Testis (tissue), 2 donors: ENCODE measurements at regions not wholly inside any gene's neighbourhood (a gene's known extent, or its start where the extent isn't known, plus 50 kb on each side); places are given as distances from the start of the nearest gene placed in this dataset.

Experiments
- DNase-seq: peaks from one replicate; pipeline ENCODE4 v3.0.0-alpha.2; 2019
- H3K27ac ChIP-seq, 2 donors: fragments of 200-600 bp; sonication (generic); one replicate each; pipeline ENCODE4 v1.5.1; 2019
- H3K27me3 ChIP-seq: fragments of 200-600 bp; sonication (generic); one replicate; pipeline ENCODE4 v1.5.1; 2019
- H3K36me3 ChIP-seq: fragments of 200-600 bp; sonication (generic); one replicate; pipeline ENCODE4 v1.5.1; 2017; ENCODE audit warnings: low read depth; ENCODE audit errors: missing control alignments
- H3K4me1 ChIP-seq: fragments of 200-600 bp; sonication (generic); one replicate; pipeline ENCODE4 v1.5.1; 2019
- H3K4me3 ChIP-seq, 2 donors: fragments of 200-600 bp; sonication (generic); one replicate each; pipeline ENCODE4 v1.5.1; 2017 to 2019
- H3K9me3 ChIP-seq: fragments of 200-600 bp; sonication (generic); one replicate; pipeline ENCODE4 v1.5.1; 2017
- CTCF ChIP-seq, 3 experiments: fragments of 450-650 bp in 2 of 3; fragments of 200-600 bp in 1 of 3; sonication (generic) in 1 of 3; IDR thresholded peaks; one replicate each; pipeline ENCODE4 v1.5.1; 2016 to 2019; ENCODE audit warnings: antibody characterized with exemption in 3 of 3, mild to moderate bottlenecking in 2 of 3, moderate library complexity in 1 of 3
- POLR2A ChIP-seq: fragments of 450-650 bp; IDR thresholded peaks from one replicate; pipeline ENCODE4 v1.6.1; 2017; ENCODE audit warnings: antibody characterized with exemption, mild to moderate bottlenecking, moderate library complexity
- whole genome bisulfite sequencing, 2 donors: methylation state at CpG; one replicate each; pipeline ENCODE4 v1.1.5; 2018; 5-methylcytosine and 5-hydroxymethylcytosine counted together
- intact Hi-C: fragments of 100-400 bp; cut with DNase I; formaldehyde crosslinking; loops from one replicate; pipeline ENCODE4 v1.15.1; 2023; ENCODE audit warnings: low total_unique reads

- Histone ChIP-seq H3K27me3 (no peaks in the 10 kb centered on the region), H3K4me3 (no peak overlapping the region), H3K27ac (no peak overlapping the region), H3K4me1 (no peaks in the 10 kb centered on the region), H3K36me3 (no peaks in the 10 kb centered on the region), H3K9me3 (no peaks in the 10 kb centered on the region)
- DNase-seq = no peak
- no peak for TF ChIP-seq POLR2A
- TF ChIP-seq CTCF (IDR thresholded peaks at IDR 0.05) = no peak
- 72 to 87% methylated on average over 4 of the region's 4 CpGs for WGBS, 2 donors
- intact Hi-C loops = no loop called here
These were observed 98.3 kb upstream of the FGGY start for GRCh38 chr1:59198564-59198963.

- 89 to 91% methylated on average over 2 of the region's 2 CpGs for WGBS, 2 donors
- TF ChIP-seq CTCF (IDR thresholded peaks at IDR 0.05) (no peak), POLR2A (no peak)
- Histone ChIP-seq H3K4me3 (no peak overlapping the region), H3K27me3 (no peaks in the 10 kb centered on the region), H3K9me3 (no peaks in the 10 kb centered on the region), H3K27ac (no peak overlapping the region), H3K36me3 (no peaks in the 10 kb centered on the region), H3K4me1 (no peaks in the 10 kb centered on the region)
- no peak for DNase-seq
- intact Hi-C loops = no loop called here
These were observed 97.7 kb upstream of the FGGY start for GRCh38 chr1:59199147-59199546.

DNA sequence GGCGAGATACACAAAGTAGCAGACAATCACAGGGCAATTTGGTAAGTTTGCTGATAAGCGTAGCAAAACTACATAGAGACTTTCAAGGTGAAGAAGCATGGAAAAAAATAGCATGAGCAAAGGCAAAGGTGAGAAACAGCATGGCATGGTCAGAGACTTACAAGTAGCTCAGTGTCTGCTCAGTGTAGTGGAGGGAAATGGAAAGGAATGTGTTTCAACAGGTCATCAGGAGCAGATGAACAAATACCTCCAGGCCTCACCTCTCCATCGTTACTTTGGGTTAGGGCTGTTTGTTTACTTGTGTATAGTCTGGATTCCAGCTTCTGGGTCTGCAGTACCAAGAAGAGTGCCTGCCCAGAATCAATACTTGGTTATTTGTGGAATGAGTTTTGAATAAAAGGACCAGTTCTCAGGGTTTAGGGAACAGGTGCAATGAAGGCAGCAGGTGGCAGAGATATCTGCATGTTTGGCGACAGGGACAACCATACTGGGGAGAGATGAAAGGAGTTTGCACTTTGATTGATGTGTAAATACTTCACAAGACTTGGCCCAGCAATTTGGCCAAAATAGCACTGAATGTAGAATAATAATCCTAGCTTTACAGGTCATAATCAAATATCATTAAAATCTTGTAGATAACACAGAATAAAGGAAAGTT is 97.0 kb upstream of the FGGY start:
- no peaks in the 10 kb centered on the region for H3K4me1 ChIP-seq
- no peaks in the 10 kb centered on the region for H3K27me3 ChIP-seq
- intact Hi-C loops = no loop called here
- no peak for TF ChIP-seq CTCF (IDR thresholded peaks at IDR 0.05)
- TF ChIP-seq POLR2A = no peak
- no peak overlapping the region for H3K4me3 ChIP-seq
- no peaks in the 10 kb centered on the region for H3K36me3 ChIP-seq
- WGBS, 2 donors = 73 to 81% methylated on average over 4 of the region's 4 CpGs
- no peak overlapping the region for H3K27ac ChIP-seq
- DNase-seq = no peak
- H3K9me3 ChIP-seq = no peaks in the 10 kb centered on the region

DNA sequence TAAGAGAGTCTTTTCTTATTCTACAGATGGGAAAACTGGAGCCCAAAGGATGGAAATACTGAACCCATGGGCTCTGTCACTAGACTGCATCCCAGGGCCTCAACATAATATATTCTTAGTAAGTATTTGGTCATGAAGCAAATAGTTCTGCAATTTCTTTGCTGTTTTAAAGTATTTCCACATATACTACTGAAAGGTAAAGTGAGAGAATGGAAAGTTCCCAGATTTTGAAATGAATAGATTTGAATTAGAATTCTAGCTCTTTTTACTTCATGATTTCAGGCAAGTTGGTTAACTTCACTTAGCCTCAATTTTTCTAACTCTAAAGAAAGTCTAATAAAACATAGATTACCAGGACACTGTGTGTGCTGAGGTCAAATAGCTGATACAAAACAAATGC is 95.6 kb upstream of the FGGY start:
- H3K36me3 ChIP-seq = no peaks in the 10 kb centered on the region
- no peaks in the 10 kb centered on the region for H3K27me3 ChIP-seq
- no peaks in the 10 kb centered on the region for H3K4me1 ChIP-seq
- intact Hi-C loops = no loop called here
- H3K27ac ChIP-seq = no peak overlapping the region
- no peak overlapping the region for H3K4me3 ChIP-seq
- no peak for DNase-seq
- TF ChIP-seq POLR2A (no peak), CTCF (IDR thresholded peaks at IDR 0.05) (no peak)
- no peaks in the 10 kb centered on the region for H3K9me3 ChIP-seq

DNA sequence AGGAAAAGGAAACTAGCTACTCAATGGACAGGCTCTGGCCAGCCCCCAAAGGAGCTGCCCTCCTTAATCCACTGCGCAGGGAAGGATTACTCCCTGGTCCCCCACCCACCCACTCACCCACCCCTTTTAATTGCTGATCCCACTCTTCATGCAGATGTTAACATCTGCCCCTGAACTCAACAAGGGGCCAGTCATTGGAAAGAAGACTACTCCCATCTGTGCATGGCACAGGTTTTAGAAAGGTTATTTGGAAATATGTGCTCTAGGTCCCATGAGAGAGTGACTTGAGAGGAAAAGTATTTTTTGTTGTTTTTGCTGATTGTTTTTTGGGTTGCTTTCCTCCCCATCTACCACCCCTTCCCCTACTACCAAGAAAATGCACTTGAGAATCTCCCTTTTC is 94.4 kb upstream of the FGGY start:
- H3K27me3 ChIP-seq = no peaks in the 10 kb centered on the region
- intact Hi-C loops = no loop called here
- H3K4me3 ChIP-seq = no peak overlapping the region
- H3K9me3 ChIP-seq = no peaks in the 10 kb centered on the region
- H3K27ac ChIP-seq = no peak overlapping the region
- H3K4me1 ChIP-seq = no peaks in the 10 kb centered on the region
- WGBS, 2 donors = 78 to 85% methylated on average over 1 of the region's 1 CpG
- TF ChIP-seq CTCF (IDR thresholded peaks at IDR 0.05) (no peak), POLR2A (no peak)
- no peak for DNase-seq
- H3K36me3 ChIP-seq = no peaks in the 10 kb centered on the region
